OCI-LY3 (cell line): ENCODE measurements at regions not wholly inside any gene's neighbourhood (a gene's known extent, or its start where the extent isn't known, plus 50 kb on each side); places are given as distances from the start of the nearest gene placed in this dataset.
"Not testable (repeated sequence)": the region's sequence is repeated elsewhere in the genome, so short reads cannot be mapped to it uniquely, and the experiment has no call there.

Experiments
- H2AFZ ChIP-seq: fragments of 200-600, 300-600 bp; shearing (Covaris generic); 2 replicates; pipeline ENCODE4 v1.6.0; 2014; ENCODE audit warnings: antibody characterized with exemption, low read depth, low read length
- H3K27ac ChIP-seq: fragments of 200-600, 300-600 bp; sonication (generic); 2 replicates; pipeline ENCODE4 v1.5.1; 2014; ENCODE audit warnings: mild to moderate bottlenecking, low read length, moderate library complexity, mixed read lengths
- H3K27me3 ChIP-seq: fragments of 200-600, 300-600 bp; sonication (generic); 2 replicates; pipeline ENCODE4 v1.6.1; 2014; ENCODE audit warnings: low read depth, low read length, mixed read lengths
- H3K36me3 ChIP-seq: fragments of 200-600, 300-600 bp; sonication (generic); replicated peaks from 2 replicates; pipeline ENCODE3; 2014; ENCODE audit warnings: low read depth, low read length, mixed read lengths
- H3K4me1 ChIP-seq: fragments of 300-600, 200-600 bp; sonication (generic); 2 replicates; pipeline ENCODE4 v1.6.1; 2014; ENCODE audit warnings: low read length, mixed read lengths
- H3K4me2 ChIP-seq: fragments of 200-600, 300-600 bp; sonication (generic); 2 replicates; pipeline ENCODE4 v1.6.1; 2014; ENCODE audit warnings: low read length, mixed read lengths
- H3K4me3 ChIP-seq: fragments of 300-600, 200-600 bp; sonication (generic); 2 replicates; pipeline ENCODE4 v1.5.1; 2014; ENCODE audit warnings: antibody characterized with exemption, mild to moderate bottlenecking, low read length, moderate library complexity
- H3K79me2 ChIP-seq: fragments of 300-600, 200-600 bp; shearing (Covaris generic); 2 replicates; pipeline ENCODE4 v1.6.1; 2014; ENCODE audit warnings: mild to moderate bottlenecking, low read length, mixed read lengths
- H3K9ac ChIP-seq: fragments of 300-600, 200-600 bp; shearing (Covaris generic); 2 replicates; pipeline ENCODE4 v1.6.0; 2014; ENCODE audit warnings: mild to moderate bottlenecking, low read length, moderate library complexity
- H3K9me3 ChIP-seq: fragments of 200-600, 300-600 bp; shearing (Covaris generic); 2 replicates; pipeline ENCODE4 v1.6.1; 2014; ENCODE audit warnings: low read length, mixed read lengths; ENCODE audit not compliant: insufficient read depth
- H4K20me1 ChIP-seq: fragments of 200-600, 300-600 bp; sonication (generic); 2 replicates; pipeline ENCODE4 v1.6.1; 2016; ENCODE audit warnings: low read length, mixed read lengths; ENCODE audit not compliant: insufficient read depth

GRCh38 chr9:62807424-62807823, 1617.6 kb downstream of the SPATA31A7 start:
- H2AFZ ChIP-seq, H3K4me1 ChIP-seq: not testable (repeated sequence)

GRCh38 chr9:62808081-62808480, 1618.2 kb downstream of the SPATA31A7 start:
- H4K20me1 ChIP-seq, H3K9me3 ChIP-seq, H3K27me3 ChIP-seq, H3K36me3 ChIP-seq, H3K27ac ChIP-seq, H3K79me2 ChIP-seq, H3K4me1 ChIP-seq, H3K9ac ChIP-seq, H3K4me2 ChIP-seq, H2AFZ ChIP-seq, H3K4me3 ChIP-seq: not testable (repeated sequence)

More at GRCh38 chr9:62807424-62807823, 1617.6 kb downstream of the SPATA31A7 start:
- not testable (repeated sequence) for H4K20me1 ChIP-seq, H3K9me3 ChIP-seq, H3K79me2 ChIP-seq, H3K4me3 ChIP-seq, H3K4me2 ChIP-seq, H3K27me3 ChIP-seq, H3K27ac ChIP-seq, H3K36me3 ChIP-seq, H3K9ac ChIP-seq

- H2AFZ ChIP-seq, H4K20me1 ChIP-seq, H3K79me2 ChIP-seq, H3K9ac ChIP-seq, H3K4me1 ChIP-seq, H3K4me2 ChIP-seq, H3K4me3 ChIP-seq, H3K27ac ChIP-seq, H3K9me3 ChIP-seq, H3K36me3 ChIP-seq, H3K27me3 ChIP-seq: not testable (repeated sequence)
Measured at GRCh38 chr9:62810318-62810717, 1620.5 kb downstream of the SPATA31A7 start.

- H3K36me3 ChIP-seq, H3K79me2 ChIP-seq, H3K4me3 ChIP-seq, H2AFZ ChIP-seq, H3K27me3 ChIP-seq, H4K20me1 ChIP-seq, H3K4me1 ChIP-seq, H3K9ac ChIP-seq, H3K27ac ChIP-seq, H3K4me2 ChIP-seq, H3K9me3 ChIP-seq: not testable (repeated sequence)
Measured at GRCh38 chr9:62810811-62811315, 1621.0 kb downstream of the SPATA31A7 start.

- not testable (repeated sequence) for H3K9ac ChIP-seq, H3K79me2 ChIP-seq, H3K4me2 ChIP-seq, H3K27me3 ChIP-seq, H2AFZ ChIP-seq, H3K4me3 ChIP-seq, H4K20me1 ChIP-seq, H3K27ac ChIP-seq, H3K36me3 ChIP-seq, H3K4me1 ChIP-seq, H3K9me3 ChIP-seq
Measured at GRCh38 chr9:62815436-62815835, 1625.6 kb downstream of the SPATA31A7 start.

GRCh38 chr9:62816331-62816730, 1626.5 kb downstream of the SPATA31A7 start:
- not testable (repeated sequence) for H3K79me2 ChIP-seq, H3K4me3 ChIP-seq, H3K36me3 ChIP-seq, H2AFZ ChIP-seq, H3K27me3 ChIP-seq, H3K9ac ChIP-seq, H3K4me2 ChIP-seq, H3K4me1 ChIP-seq, H3K9me3 ChIP-seq, H4K20me1 ChIP-seq, H3K27ac ChIP-seq

- not testable (repeated sequence) for H2AFZ ChIP-seq, H3K4me2 ChIP-seq, H3K4me3 ChIP-seq, H3K4me1 ChIP-seq, H3K27me3 ChIP-seq, H3K36me3 ChIP-seq, H3K9me3 ChIP-seq, H3K9ac ChIP-seq, H3K79me2 ChIP-seq, H3K27ac ChIP-seq, H4K20me1 ChIP-seq
Measured at GRCh38 chr9:62817214-62817613, 1627.4 kb downstream of the SPATA31A7 start.

GRCh38 chr9:62822185-62822584, 1632.3 kb downstream of the SPATA31A7 start:
- not testable (repeated sequence) for H3K9me3 ChIP-seq, H3K9ac ChIP-seq, H3K36me3 ChIP-seq, H3K4me3 ChIP-seq, H3K27me3 ChIP-seq, H3K4me2 ChIP-seq, H4K20me1 ChIP-seq, H3K27ac ChIP-seq, H3K79me2 ChIP-seq, H2AFZ ChIP-seq, H3K4me1 ChIP-seq

- not testable (repeated sequence) for H3K9ac ChIP-seq, H3K4me1 ChIP-seq, H4K20me1 ChIP-seq, H3K27ac ChIP-seq, H3K4me2 ChIP-seq, H2AFZ ChIP-seq, H3K4me3 ChIP-seq, H3K36me3 ChIP-seq, H3K79me2 ChIP-seq, H3K9me3 ChIP-seq, H3K27me3 ChIP-seq
Measured at GRCh38 chr9:62827957-62828907, 1638.4 kb downstream of the SPATA31A7 start.
